HEK293T (cell line): ENCODE measurements at regions not wholly inside any gene's neighbourhood (a gene's known extent, or its start where the extent isn't known, plus 50 kb on each side); places are given as distances from the start of the nearest gene placed in this dataset.

Experiments
- BHLHE40 ChIP-seq: fragments of 450-650 bp; IDR thresholded peaks from 2 replicates; pipeline ENCODE4 v1.6.1; 2016; ENCODE audit warnings: mild to moderate bottlenecking, moderate library complexity, borderline replicate concordance
- ELF4 ChIP-seq: fragments of 450-650 bp; IDR thresholded peaks from 2 replicates; pipeline ENCODE4 v1.6.1; 2017; ENCODE audit warnings: antibody characterized with exemption
- SP1 ChIP-seq: fragments of 450-650 bp; IDR thresholded peaks from 2 replicates; pipeline ENCODE4 v1.6.1; 2017

GRCh38 chr12:76645934-76646333 is 86.4 kb upstream of the OSBPL8 start:
- no peak for TF ChIP-seq ELF4
- TF ChIP-seq BHLHE40 = no peak
- no peak for TF ChIP-seq SP1
